Raji (cell line): ENCODE measurements at regions not wholly inside any gene's neighbourhood (a gene's known extent, or its start where the extent isn't known, plus 50 kb on each side); places are given as distances from the start of the nearest gene placed in this dataset.

Experiments
- POLR2A ChIP-seq: IDR thresholded peaks from 2 replicates; pipeline ENCODE4 v1.6.1; 2011; ENCODE audit warnings: low read depth, low read length, control low read depth; ENCODE audit not compliant: insufficient read depth

DNA sequence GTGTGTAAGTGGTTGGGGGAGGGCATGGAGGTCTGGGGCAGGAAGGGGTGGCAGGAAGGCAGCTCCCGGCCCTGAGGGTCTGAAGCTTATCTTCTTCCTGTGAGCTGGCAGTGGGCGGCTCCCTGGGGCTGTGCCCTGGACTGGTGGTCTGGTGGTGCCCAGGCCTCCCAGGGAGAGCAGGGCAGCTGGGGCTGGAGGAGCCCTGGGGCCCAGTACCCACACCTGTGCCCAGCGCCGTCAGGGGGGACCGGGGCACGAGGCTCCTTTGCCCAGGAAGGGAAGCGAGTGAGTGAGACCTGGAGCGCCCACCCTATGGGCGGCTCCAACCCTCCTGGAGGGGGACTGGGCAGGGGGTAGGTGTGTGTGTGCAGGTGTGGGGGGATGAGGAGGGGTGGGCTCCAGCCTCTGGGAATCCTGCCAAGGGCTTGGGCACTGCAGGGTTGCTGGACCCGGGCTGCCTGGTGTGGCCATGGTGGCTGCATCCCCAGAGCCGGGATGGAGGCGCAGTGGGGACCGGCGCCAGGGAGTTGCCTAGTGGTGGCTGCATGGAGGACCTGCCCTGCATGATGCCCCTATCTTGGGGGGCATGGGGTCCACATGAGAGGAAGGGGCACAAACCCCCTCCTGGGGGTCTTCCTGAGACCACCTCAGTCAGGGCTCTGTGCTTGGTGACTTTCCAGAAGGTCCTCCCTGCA is 353.6 kb downstream of the TMEM121 start:
- no peak for TF ChIP-seq POLR2A

GRCh38 chr14:105880616-105881015 is 354.2 kb downstream of the TMEM121 start:
- no peak for TF ChIP-seq POLR2A

GRCh38 chr14:105881021-105881930 is 354.9 kb downstream of the TMEM121 start:
- no peak for TF ChIP-seq POLR2A

DNA sequence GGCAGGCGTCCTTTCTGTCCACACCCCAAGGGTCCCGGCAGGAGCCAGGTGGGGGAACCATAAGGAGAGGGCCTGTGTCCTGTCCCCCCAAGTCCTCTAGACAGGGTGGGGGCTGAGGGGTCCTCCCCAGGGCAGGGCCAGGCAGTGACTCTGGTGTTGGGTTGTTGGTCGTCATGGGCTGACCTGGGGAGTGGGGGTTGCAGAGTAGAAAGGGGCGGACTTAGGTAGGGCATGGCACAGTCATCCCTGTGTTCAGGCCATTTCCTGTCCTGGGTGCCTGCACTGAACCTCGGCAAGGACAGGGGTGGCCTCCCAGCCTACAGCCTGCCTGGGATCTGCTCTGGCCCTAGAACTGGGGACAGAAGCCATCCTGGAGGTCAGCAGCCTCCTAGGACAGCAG is 356.2 kb downstream of the TMEM121 start:
- no peak for TF ChIP-seq POLR2A

DNA sequence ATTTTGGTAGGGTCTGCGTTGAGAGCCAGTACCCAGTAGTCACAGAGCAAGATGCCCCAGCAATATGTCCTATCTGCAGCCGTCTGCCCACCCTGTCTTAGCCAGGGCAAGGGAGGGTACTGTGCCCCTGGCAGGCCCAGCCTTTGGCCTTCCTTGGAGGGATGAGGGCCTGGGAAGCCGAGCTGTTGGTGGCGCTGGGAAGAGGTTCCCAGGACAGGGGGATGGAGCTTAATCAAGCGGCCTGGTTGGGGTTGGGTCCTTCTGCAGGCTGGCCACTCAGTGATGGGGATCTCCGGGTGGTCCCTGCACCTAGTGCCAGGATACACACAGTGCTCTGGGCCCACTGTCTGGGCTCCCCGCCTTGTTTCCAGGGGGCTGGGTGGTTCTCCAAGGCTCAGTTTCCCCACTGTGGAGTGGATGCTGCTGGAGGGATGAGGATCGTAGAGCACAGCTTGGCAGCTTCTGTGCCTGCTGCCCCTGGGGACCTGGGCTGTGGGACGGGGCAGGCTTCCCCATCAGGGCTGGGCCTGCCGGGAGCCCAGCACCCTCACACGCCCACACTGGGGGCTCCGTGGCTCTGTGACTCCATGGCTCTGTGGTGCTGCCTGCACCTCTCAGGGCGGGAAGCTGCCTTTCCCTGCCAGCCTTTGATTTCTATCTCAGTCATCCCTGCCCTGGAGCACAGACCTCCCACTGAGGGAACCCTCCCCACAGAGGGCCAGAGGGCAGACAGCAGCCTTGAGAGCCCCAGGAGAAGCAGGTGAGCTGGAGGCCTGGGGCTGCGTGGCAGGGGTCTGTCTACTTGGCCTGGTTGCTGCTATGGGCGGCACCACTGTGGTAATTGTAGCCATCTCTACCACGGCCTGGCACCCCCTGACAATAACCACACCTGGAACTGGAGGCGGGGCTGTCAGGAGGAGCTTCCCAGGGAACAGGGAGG is 357.0 kb downstream of the TMEM121 start:
- TF ChIP-seq POLR2A = no peak

DNA sequence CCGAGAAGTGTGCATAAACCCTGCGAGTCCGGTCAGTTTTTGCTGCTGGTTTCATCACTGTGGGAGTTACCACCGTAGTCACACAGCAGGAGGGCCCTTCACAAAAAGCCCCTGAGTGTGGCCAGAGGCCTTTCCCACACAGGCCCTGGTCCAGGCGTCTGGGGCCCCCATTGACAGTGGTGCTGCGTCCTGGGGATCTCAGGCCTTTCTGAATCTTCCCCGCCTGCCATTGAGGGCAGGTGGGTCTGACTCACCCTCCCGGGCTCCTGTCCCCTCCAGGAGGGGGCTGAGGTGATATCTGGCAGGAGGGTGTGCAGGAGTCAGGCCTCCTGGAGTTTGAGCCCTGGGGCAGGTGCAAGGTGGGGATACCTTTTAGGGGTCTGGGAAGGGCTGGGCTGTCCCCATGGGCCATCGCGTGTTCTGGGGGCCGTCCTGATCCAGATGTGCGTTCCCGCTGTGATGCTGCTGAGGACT is 358.5 kb downstream of the TMEM121 start:
- TF ChIP-seq POLR2A = no peak

DNA sequence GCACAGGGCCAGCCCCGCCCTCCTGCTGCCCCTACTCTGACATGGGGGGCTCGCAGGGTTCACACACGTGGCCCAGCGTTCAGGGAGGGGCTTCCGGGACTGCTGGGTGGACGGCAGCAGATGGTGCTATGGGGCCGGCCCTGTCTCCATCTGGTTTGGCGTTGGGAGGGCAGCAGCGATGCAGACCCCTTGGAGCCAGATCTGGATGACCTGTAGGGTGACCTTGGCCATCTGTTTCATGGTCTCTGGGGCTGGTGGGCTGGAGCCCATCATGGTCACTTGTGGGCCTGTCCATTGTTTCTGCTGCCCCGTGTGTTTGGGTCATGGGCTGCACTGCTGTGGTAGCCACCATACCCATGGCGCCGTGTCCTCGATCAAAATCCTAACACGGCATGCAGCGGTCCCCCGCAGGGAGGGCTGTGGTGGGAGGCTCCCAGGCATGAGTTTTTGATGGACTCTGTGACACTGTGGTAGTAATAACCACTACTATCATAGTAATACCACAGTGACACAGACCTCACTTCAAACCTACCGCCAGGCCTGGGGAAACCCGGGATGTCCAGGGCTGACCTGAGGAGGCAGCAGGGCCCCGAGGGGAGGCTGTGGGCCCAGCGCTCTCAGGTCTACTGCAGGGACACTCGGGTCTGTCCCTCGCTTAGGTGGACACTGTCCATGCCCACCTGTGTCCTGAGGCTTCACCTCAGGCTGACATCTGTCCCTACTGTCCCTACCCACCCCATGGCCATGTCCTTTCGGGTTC is 359.4 kb downstream of the TMEM121 start:
- TF ChIP-seq POLR2A = no peak

GRCh38 chr14:105887692-105888091 is 361.3 kb downstream of the TMEM121 start:
- no peak for TF ChIP-seq POLR2A

DNA sequence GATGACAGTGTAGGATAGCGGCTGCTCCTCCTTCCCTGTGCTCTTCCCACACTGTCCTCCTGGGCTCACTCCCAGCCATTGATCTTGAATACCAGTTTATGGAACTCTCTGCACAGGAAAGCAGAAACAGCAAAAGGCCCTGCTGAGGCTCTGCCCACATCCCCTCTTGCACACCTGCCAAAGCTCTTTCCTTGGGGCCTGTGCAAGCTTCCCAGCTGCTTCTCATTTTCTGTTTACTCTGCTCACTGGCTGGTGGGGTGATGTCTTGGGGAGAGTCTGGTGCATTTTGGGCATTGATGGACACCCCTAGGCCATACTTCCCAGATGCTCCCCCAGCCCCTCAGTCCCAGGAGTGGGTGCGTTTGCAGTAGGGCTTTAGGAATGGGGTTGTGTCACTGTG is 361.8 kb downstream of the TMEM121 start:
- no peak for TF ChIP-seq POLR2A

GRCh38 chr14:105888784-105889665 is 362.6 kb downstream of the TMEM121 start:
- no peak for TF ChIP-seq POLR2A

DNA sequence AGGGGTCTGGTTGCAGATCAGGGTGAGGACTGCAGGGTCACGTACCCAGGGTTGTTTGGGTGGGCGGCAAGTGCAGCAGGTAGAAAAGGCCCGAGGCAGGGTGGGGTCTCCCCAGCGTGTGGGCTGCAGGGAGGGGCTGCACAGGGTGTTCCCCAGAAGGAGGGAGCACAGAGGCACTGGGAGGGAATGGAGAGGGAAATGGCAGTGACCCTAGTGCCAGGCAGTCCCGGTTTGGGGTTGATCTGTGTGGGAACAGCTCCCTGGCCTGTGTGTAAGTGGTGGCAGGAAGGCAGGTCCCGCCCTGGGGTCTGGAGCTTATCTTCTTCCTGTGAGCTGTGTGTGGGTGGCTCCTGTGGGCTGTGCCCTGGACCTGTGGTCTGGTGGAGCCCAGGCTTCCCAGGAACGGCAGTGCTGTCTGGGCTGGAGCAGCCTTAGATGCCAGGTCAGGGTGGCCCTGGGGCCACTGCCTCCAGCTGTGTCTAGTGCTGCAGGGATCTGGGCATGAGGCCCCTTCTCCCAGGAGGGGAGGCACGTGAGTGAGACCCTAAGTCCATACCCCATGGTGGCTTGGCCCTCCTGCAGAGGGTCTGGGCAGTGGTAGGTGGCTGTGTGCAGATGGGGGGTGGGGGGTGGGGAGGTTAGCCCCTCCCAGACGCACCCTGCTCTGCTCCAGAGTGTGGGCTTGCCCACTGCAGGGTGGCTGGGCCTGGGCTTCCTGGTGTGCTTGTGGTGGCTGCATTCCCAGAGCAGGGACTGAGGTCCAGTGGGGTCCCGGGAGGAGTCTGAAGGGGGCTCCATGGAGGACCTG is 363.5 kb downstream of the TMEM121 start:
- TF ChIP-seq POLR2A = no peak

DNA sequence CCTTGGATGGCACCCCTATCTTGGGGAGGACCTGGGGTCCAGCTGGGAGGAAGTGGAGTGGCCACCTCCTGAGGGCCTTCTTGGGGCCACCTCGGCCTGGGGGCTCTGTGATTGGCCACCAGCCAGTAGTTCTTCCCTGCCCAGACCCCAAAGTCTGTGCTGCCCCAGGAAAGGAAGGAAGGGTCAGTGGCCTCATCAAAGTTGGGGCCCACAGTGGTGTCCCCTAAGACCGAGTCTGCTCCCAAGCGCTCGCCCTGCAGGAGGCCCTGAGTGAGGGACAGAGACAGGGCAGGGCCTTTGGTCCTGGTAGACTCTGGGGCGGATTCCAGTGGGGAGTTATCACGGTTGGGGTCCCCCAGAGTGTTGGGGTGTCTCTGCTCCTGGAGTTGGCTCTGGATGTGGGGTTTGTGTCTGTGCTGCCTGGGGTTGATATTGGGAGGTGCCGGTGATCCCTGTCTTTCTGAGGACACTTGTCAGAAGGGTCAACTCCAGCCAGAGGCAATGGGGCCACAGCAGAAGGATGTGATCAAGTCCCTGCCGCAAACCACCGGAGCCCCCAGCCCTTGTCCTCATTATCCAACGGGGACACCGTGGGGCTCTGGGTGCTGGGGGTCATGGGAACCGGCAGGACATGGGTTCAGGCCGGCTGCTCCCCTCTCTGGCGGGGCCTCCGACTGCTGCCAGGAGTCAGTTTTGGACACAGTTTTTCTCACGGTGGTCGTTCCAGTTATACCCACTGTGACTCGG is 364.3 kb downstream of the TMEM121 start:
- TF ChIP-seq POLR2A = no peak

DNA sequence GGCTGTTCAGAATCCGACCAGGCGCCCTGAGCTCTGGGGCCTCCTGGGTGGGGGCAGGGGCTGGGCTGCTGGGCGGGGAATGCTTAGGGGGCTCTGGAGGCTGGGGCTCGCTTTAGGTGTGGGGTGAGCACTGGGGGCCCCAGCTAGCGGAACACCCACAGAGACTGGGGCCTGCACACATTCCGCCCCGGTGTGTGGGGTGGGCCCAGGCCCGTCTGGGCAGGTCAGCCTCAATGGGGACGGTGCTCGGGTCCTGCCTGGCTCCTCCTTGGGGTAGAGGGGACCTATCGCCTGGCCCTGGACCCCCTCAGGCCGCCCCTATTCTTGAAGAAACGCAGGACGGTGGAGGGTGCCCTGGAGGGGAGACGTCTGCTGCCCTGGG is 364.8 kb downstream of the TMEM121 start:
- TF ChIP-seq POLR2A = no peak
